Progenitor cell of endocrine pancreas (in vitro differentiated cells): ENCODE measurements at regions not wholly inside any gene's neighbourhood (a gene's known extent, or its start where the extent isn't known, plus 50 kb on each side); places are given as distances from the start of the nearest gene placed in this dataset.

ENCODE experiments used
- DNase-seq: peaks from one replicate; pipeline ENCODE4 v3.0.0; 2021; ENCODE audit warnings: low spot score; ENCODE audit not compliant: unreplicated experiment
- H3K27ac Mint-ChIP-seq: 2 replicates; pipeline ENCODE4 v1.8.0; 2021; ENCODE audit warnings: mild to moderate bottlenecking, moderate library complexity, mixed read lengths
- H3K27me3 Mint-ChIP-seq: 2 replicates; pipeline ENCODE4 v1.8.0; 2021; ENCODE audit warnings: mixed read lengths
- H3K36me3 Mint-ChIP-seq: 2 replicates; pipeline ENCODE4 v1.8.0; 2022; ENCODE audit warnings: mixed read lengths; ENCODE audit not compliant: insufficient read depth
- H3K4me1 Mint-ChIP-seq: 2 replicates; pipeline ENCODE4 v1.8.0; 2021; ENCODE audit warnings: low read depth, mixed read lengths
- H3K4me3 Mint-ChIP-seq: 2 replicates; pipeline ENCODE4 v1.8.0; 2021; ENCODE audit warnings: low read depth, mild to moderate bottlenecking, moderate library complexity, mixed read lengths
- H3K9me3 Mint-ChIP-seq: 2 replicates; pipeline ENCODE4 v1.8.0; 2021; ENCODE audit warnings: low read depth, mixed read lengths
- CTCF ChIP-seq: fragments of 200-600 bp; sonication (generic); IDR thresholded peaks from one replicate; pipeline ENCODE4 v1.5.0; 2021; ENCODE audit warnings: antibody characterized with exemption, mild to moderate bottlenecking; ENCODE audit not compliant: unreplicated experiment

DNA sequence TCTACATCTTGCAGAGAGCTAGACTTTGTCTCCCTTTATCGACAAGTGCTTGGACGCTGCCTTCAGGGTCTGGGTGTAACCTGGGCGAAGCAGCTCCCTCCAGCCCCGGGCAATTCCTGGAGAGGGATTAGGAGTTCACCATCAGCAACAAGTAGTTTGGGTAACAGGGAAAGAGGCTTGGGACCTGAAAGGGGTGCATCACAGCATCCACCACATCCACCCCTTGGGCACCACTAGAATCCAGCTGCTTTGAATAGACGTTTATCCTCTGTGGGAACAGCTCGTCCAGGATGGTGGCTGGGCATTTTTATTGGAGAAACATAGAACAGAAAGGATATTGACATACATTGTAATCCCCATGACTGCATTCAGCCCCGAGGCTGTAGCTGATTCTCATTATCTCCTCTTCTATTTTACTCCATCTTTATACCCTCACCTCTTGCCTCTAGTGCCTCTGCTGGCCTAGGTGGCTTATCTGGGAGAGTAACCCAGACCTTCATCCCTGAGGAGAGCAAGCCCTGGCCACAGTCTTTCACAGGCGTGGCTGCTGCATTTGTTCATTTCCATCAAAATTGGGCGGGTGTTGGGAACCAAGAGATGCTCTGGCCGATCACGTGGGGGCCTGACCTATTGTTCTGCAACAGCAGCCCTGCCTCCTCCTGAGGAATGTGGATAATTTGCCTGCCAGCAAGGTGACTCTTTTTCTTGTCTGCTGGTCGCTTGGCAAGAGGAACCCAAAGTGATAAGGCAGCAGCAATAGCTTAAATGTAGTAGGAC is 109.2 kb upstream of the RALGAPA2 start:
- TF ChIP-seq CTCF: no peak
- Mint-ChIP-seq H3K27me3 (peaks cover 31% of the 10 kb centered on the region), H3K27ac (no peak overlapping the region), H3K4me1 (peaks cover 4% of the 10 kb centered on the region), H3K4me3 (no peak overlapping the region), H3K9me3 (no peaks in the 10 kb centered on the region), H3K36me3 (no peaks in the 10 kb centered on the region)
- DNase-seq: no peak

GRCh38 chr20:20820785-20821483 is 108.5 kb upstream of the RALGAPA2 start:
- no peaks in the 10 kb centered on the region for H3K9me3 Mint-ChIP-seq
- H3K27me3 Mint-ChIP-seq: peaks cover 29% of the 10 kb centered on the region
- H3K27ac Mint-ChIP-seq: no peak overlapping the region
- H3K36me3 Mint-ChIP-seq: no peaks in the 10 kb centered on the region
- H3K4me3 Mint-ChIP-seq: no peak overlapping the region
- no peak for DNase-seq
- no peak for TF ChIP-seq CTCF
- H3K4me1 Mint-ChIP-seq: peaks cover 9% of the 10 kb centered on the region

DNA sequence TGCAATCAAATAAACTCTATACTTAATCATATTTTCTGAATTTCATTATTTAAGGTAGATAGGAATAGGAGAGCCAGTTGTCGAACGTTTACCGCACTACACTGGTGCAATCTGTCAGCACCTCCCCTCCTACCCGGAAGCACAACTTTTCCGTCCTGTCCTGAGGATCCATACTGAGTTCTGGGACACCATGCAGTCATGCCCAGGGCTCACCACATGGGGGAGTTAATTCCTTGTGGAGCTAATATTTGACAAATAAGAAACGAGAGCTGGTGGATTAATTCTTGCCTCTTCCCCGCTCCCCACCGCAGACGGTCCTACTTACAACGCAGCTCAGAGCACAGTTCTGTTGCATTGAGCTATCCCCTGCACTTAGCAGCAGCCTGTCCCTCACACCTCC is 107.7 kb upstream of the RALGAPA2 start:
- no peaks in the 10 kb centered on the region for H3K36me3 Mint-ChIP-seq
- H3K4me3 Mint-ChIP-seq: no peak overlapping the region
- no peak overlapping the region for H3K27ac Mint-ChIP-seq
- peak; percentile 15 for DNase-seq
- peak; percentile 57 for TF ChIP-seq CTCF
- H3K4me1 Mint-ChIP-seq: peaks cover 9% of the 10 kb centered on the region
- H3K27me3 Mint-ChIP-seq: peaks cover 29% of the 10 kb centered on the region
- H3K9me3 Mint-ChIP-seq: no peaks in the 10 kb centered on the region

GRCh38 chr20:20816969-20817755 is 104.7 kb upstream of the RALGAPA2 start:
- H3K4me1 Mint-ChIP-seq: peaks cover 9% of the 10 kb centered on the region
- no peaks in the 10 kb centered on the region for H3K36me3 Mint-ChIP-seq
- no peak overlapping the region for H3K4me3 Mint-ChIP-seq
- no peak for DNase-seq
- no peak for TF ChIP-seq CTCF
- peak overlapping the region; percentile 50 for H3K27ac Mint-ChIP-seq
- no peaks in the 10 kb centered on the region for H3K9me3 Mint-ChIP-seq
- peaks cover 16% of the 10 kb centered on the region for H3K27me3 Mint-ChIP-seq
